ENCODE measurements at regions not wholly inside any gene's neighbourhood (a gene's known extent, or its start where the extent isn't known, plus 50 kb on each side); places are given as distances from the start of the nearest gene placed in this dataset.
"Not testable (repeated sequence)": the region's sequence is repeated elsewhere in the genome, so short reads cannot be mapped to it uniquely, and the experiment has no call there.

- POLR2A ChIA-PET = no interaction called here
- Mint-ChIP-seq H3K27ac (no peak overlapping the region), H3K27me3 (no peaks in the 10 kb centered on the region), H3K9me3 (no peaks in the 10 kb centered on the region), H3K4me1 (peaks cover 0 to 4% (median under 1%) of the 10 kb centered on the region in 4 donors), H3K4me3 (no peak overlapping the region), H3K36me3 (peaks cover 0 to 10% (median 0%) of the 10 kb centered on the region in 3 donors)
- ATAC-seq (no peak), DNase-seq (no peak)
Measured at GRCh38 chr11:112343368-112344039, 82.8 kb upstream of the PLET1 start.

- H3K4me3 Mint-ChIP-seq = no peak overlapping the region
- H3K27ac Mint-ChIP-seq = no peak overlapping the region
- POLR2A ChIA-PET = no interaction called here
- H3K4me1 Mint-ChIP-seq = peaks cover 0 to 5% (median under 1%) of the 10 kb centered on the region in 4 donors
- DNase-seq (no peak), ATAC-seq (no peak)
- H3K36me3 Mint-ChIP-seq = peaks cover 0 to 10% (median 0%) of the 10 kb centered on the region in 3 donors
- no peaks in the 10 kb centered on the region for H3K9me3 Mint-ChIP-seq
- no peaks in the 10 kb centered on the region for H3K27me3 Mint-ChIP-seq
Measured at GRCh38 chr11:112344040-112344413, 83.4 kb upstream of the PLET1 start.

- Mint-ChIP-seq H3K4me3 (no peak overlapping the region), H3K27ac (no peak overlapping the region)
Measured at GRCh38 chr11:112345166-112345565, 84.5 kb upstream of the PLET1 start.

GRCh38 chr11:112345706-112346105, 85.0 kb upstream of the PLET1 start:
- H3K9me3 Mint-ChIP-seq = no peaks in the 10 kb centered on the region
- H3K36me3 Mint-ChIP-seq = peaks cover 0 to 10% (median 0%) of the 10 kb centered on the region in 3 donors
- POLR2A ChIA-PET = no interaction called here
- no peak overlapping the region for H3K27ac Mint-ChIP-seq
- H3K4me1 Mint-ChIP-seq = peaks cover 0 to 5% (median 0%) of the 10 kb centered on the region in 4 donors
- no peaks in the 10 kb centered on the region for H3K27me3 Mint-ChIP-seq
- no peak for ATAC-seq
- peak overlapping the region in 1 of 10 donors; percentile 16 for H3K4me3 Mint-ChIP-seq
- no peak for DNase-seq

More at GRCh38 chr11:112345166-112345565, 84.5 kb upstream of the PLET1 start:
- H3K27me3 Mint-ChIP-seq = no peaks in the 10 kb centered on the region
- H3K36me3 Mint-ChIP-seq = peaks cover 0 to 10% (median 0%) of the 10 kb centered on the region in 3 donors
- H3K9me3 Mint-ChIP-seq = no peaks in the 10 kb centered on the region
- peaks cover 0 to 5% (median under 1%) of the 10 kb centered on the region in 4 donors for H3K4me1 Mint-ChIP-seq
- no peak for ATAC-seq
- POLR2A ChIA-PET = no interaction called here
- DNase-seq = no peak

DNA sequence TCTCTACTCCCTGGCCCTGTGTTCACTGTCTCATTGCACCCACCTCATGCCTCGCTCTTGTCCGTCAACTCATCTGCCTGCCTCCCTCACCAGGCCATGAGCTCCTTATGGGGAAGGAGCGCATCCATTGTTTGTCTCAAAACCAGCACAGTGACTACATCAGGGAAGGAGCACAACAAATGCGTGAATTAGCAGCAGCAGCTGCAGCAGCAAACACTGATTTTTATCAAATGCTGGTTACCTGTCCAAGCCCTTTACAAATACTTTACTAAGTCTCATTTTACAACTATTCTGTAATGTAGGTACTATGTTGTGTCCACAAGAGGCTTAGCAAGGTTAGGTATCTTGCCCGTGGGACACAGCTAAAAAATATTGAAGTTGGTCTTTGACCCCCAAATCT, 85.9 kb upstream of the PLET1 start:
- no peak for DNase-seq
- H3K36me3 Mint-ChIP-seq = peaks cover 0 to 12% (median 0%) of the 10 kb centered on the region in 3 donors
- no peak overlapping the region for H3K27ac Mint-ChIP-seq
- no peaks in the 10 kb centered on the region for H3K27me3 Mint-ChIP-seq
- no peak for ATAC-seq
- no peaks in the 10 kb centered on the region for H3K9me3 Mint-ChIP-seq
- H3K4me1 Mint-ChIP-seq = peaks cover 0 to 5% (median 0%) of the 10 kb centered on the region in 4 donors
- H3K4me3 Mint-ChIP-seq = no peak overlapping the region
- POLR2A ChIA-PET = no interaction called here

- no peak for DNase-seq
- H3K36me3 Mint-ChIP-seq = peaks cover 0 to 7% (median 0%) of the 10 kb centered on the region in 3 donors
- peak overlapping the region in 2 of 10 donors; percentile 6 to 56 for H3K27ac Mint-ChIP-seq
- no peaks in the 10 kb centered on the region for H3K9me3 Mint-ChIP-seq
- H3K4me1 Mint-ChIP-seq = peaks cover 0 to 7% (median 0%) of the 10 kb centered on the region in 4 donors
- H3K4me3 Mint-ChIP-seq = no peak overlapping the region
- H3K27me3 Mint-ChIP-seq = no peaks in the 10 kb centered on the region
- no peak for ATAC-seq
- POLR2A ChIA-PET = no interaction called here
Measured at GRCh38 chr11:112348480-112349029, 87.9 kb upstream of the PLET1 start.

GRCh38 chr11:112351423-112351822, 90.8 kb upstream of the PLET1 start:
- POLR2A ChIA-PET, H3K27me3 Mint-ChIP-seq: not testable (repeated sequence)

GRCh38 chr11:112352907-112353306, 92.2 kb upstream of the PLET1 start:
- peaks cover 0 to 5% (median 0%) of the 10 kb centered on the region in 3 donors for H3K36me3 Mint-ChIP-seq
- ATAC-seq (no peak), DNase-seq (no peak)
- no peak overlapping the region for H3K4me3 Mint-ChIP-seq
- POLR2A ChIA-PET = no interaction called here
- no peaks in the 10 kb centered on the region for H3K27me3 Mint-ChIP-seq
- no peak overlapping the region for H3K27ac Mint-ChIP-seq
- H3K9me3 Mint-ChIP-seq = no peaks in the 10 kb centered on the region
- peaks cover 0 to 14% (median 5%) of the 10 kb centered on the region in 4 donors for H3K4me1 Mint-ChIP-seq

More at GRCh38 chr11:112351423-112351822, 90.8 kb upstream of the PLET1 start:
- not testable (repeated sequence) for H3K9me3 Mint-ChIP-seq, ATAC-seq, H3K27ac Mint-ChIP-seq, H3K4me3 Mint-ChIP-seq, DNase-seq, H3K36me3 Mint-ChIP-seq
- H3K4me1 Mint-ChIP-seq = peaks cover 0 to 14% (median 5%) of the 10 kb centered on the region in 4 donors

- Mint-ChIP-seq H3K27me3 (no peaks in the 10 kb centered on the region), H3K4me3 (no peak overlapping the region), H3K9me3 (no peaks in the 10 kb centered on the region), H3K27ac (no peak overlapping the region), H3K4me1 (peaks cover 0 to 14% (median 4%) of the 10 kb centered on the region in 4 donors), H3K36me3 (peaks cover 0 to 5% (median 0%) of the 10 kb centered on the region in 3 donors)
- POLR2A ChIA-PET = no interaction called here
- no peak for ATAC-seq
- no peak for DNase-seq
Measured at GRCh38 chr11:112354364-112354763, 93.7 kb upstream of the PLET1 start.

DNA sequence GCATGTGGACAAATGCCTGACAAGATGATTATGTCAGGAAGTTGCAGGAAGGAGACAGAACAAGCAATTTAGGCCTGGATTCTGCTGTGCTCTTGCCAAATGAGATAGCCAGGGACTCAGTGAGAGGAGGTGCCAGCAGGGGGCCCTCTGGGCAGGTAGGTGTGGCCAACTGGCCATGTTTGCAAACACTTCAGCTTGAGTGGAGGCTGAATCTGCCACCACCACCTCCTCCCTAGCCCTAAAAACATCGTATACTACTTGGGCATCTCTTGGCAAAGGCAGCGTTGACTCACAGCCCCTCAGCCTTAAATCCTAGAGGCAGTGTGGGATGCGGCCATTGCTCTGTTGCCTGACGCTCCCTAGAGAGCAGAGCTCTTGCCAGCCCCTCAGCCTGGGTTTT, 95.1 kb upstream of the PLET1 start:
- POLR2A ChIA-PET = no interaction called here
- Mint-ChIP-seq H3K27ac (no peak overlapping the region), H3K27me3 (no peaks in the 10 kb centered on the region), H3K4me1 (peaks cover 0 to 14% (median 4%) of the 10 kb centered on the region in 4 donors), H3K36me3 (peaks cover 0 to 5% (median 0%) of the 10 kb centered on the region in 3 donors), H3K9me3 (no peaks in the 10 kb centered on the region), H3K4me3 (no peak overlapping the region)
- ATAC-seq (no peak), DNase-seq (no peak)

GRCh38 chr11:112357488-112357887, 96.8 kb upstream of the PLET1 start:
- H3K4me3 Mint-ChIP-seq = no peak overlapping the region
- H3K27me3 Mint-ChIP-seq = no peaks in the 10 kb centered on the region
- H3K9me3 Mint-ChIP-seq = no peaks in the 10 kb centered on the region
- POLR2A ChIA-PET = no interaction called here
- peak overlapping the region in 1 of 10 donors; percentile 44 for H3K27ac Mint-ChIP-seq
- peaks cover 0 to 14% (median 4%) of the 10 kb centered on the region in 4 donors for H3K4me1 Mint-ChIP-seq
- H3K36me3 Mint-ChIP-seq = peaks cover 0 to 10% (median 0%) of the 10 kb centered on the region in 3 donors
- ATAC-seq = no peak
- no peak for DNase-seq

DNA sequence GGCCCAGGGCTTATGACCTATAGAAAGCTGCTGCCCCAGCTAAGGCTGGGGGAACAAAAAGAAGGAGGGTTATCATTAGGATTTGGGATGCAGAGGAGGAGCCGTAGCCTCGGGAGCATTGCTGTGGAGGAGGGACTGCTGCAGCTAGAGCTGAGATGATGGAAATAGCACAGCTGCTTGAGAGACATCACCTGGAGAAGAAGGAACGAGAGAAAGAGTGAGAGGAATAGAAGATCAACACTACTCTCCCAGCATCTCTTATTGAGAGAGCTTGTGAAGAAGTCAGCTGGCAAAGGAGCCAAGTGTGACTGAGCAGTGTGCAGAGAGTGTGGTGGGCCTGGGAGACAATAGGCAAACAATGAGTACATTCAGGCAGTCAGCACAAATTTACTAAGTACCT, 100.7 kb upstream of the PLET1 start:
- no peaks in the 10 kb centered on the region for H3K4me1 Mint-ChIP-seq
- no peak for ATAC-seq
- H3K27ac Mint-ChIP-seq = peak overlapping the region in 2 of 10 donors; percentile 19 to 78
- no peak for DNase-seq
- no peak overlapping the region for H3K4me3 Mint-ChIP-seq
- H3K9me3 Mint-ChIP-seq = no peaks in the 10 kb centered on the region
- POLR2A ChIA-PET = interaction anchor here (0.6 kb wide), 1 partner anchor 20 kb away, joined by 4 read pairs; no protein-coding TSS in a partner anchor
- no peaks in the 10 kb centered on the region for H3K27me3 Mint-ChIP-seq
- H3K36me3 Mint-ChIP-seq = peaks cover 0 to 10% (median 0%) of the 10 kb centered on the region in 3 donors

GRCh38 chr11:112363527-112363926, 102.9 kb upstream of the PLET1 start:
- Mint-ChIP-seq H3K36me3 (peaks cover 0 to 13% (median 0%) of the 10 kb centered on the region in 3 donors), H3K27me3 (no peaks in the 10 kb centered on the region), H3K4me3 (no peak overlapping the region), H3K9me3 (no peaks in the 10 kb centered on the region), H3K27ac (no peak overlapping the region), H3K4me1 (peaks cover 0 to 2% (median 0%) of the 10 kb centered on the region in 4 donors)
- POLR2A ChIA-PET = no interaction called here
- DNase-seq (no peak), ATAC-seq (no peak)
